HFFc6 (cell line): ENCODE measurements at regions not wholly inside any gene's neighbourhood (a gene's known extent, or its start where the extent isn't known, plus 50 kb on each side); places are given as distances from the start of the nearest gene placed in this dataset.

Experiments used
- DNase-seq: peaks from one replicate; pipeline ENCODE4 v3.0.0-alpha.2; 2018
- H3K27ac Mint-ChIP-seq: 2 replicates; pipeline ENCODE4 v1.8.0; 2020; ENCODE audit warnings: mild to moderate bottlenecking, mixed read lengths
- H3K27me3 Mint-ChIP-seq: 2 replicates; pipeline ENCODE4 v1.8.0; 2021; ENCODE audit warnings: mild to moderate bottlenecking, moderate library complexity, mixed read lengths; ENCODE audit not compliant: insufficient read depth
- H3K36me3 Mint-ChIP-seq: 2 replicates; pipeline ENCODE4 v1.8.0; 2021; ENCODE audit warnings: low read depth, mixed read lengths
- H3K4me1 Mint-ChIP-seq: 2 replicates; pipeline ENCODE4 v1.8.0; 2020; ENCODE audit warnings: low read depth, mixed read lengths
- H3K4me3 Mint-ChIP-seq: 2 replicates; pipeline ENCODE4 v1.8.0; 2020; ENCODE audit warnings: mild to moderate bottlenecking, moderate library complexity, mixed read lengths
- H3K9me3 Mint-ChIP-seq: 2 replicates; pipeline ENCODE4 v1.8.0; 2020; ENCODE audit warnings: mild to moderate bottlenecking, mixed read lengths
- CTCF ChIP-seq: fragments of 200-600 bp; sonication (generic); IDR thresholded peaks from 2 replicates; pipeline ENCODE4 v1.5.0; 2021; ENCODE audit warnings: antibody characterized with exemption, mild to moderate bottlenecking

GRCh38 chr20:12869669-12870068 is 139.1 kb upstream of the SPTLC3 start:
- DNase-seq: no peak
- TF ChIP-seq CTCF: no peak
- Mint-ChIP-seq H3K27ac (no peak overlapping the region), H3K27me3 (peaks cover 2% of the 10 kb centered on the region; the same call in 1 of the 2 replicates), H3K4me3 (no peak overlapping the region), H3K4me1 (no peaks in the 10 kb centered on the region), H3K9me3 (peaks cover 46% of the 10 kb centered on the region), H3K36me3 (no peaks in the 10 kb centered on the region)

- no peak for TF ChIP-seq CTCF
These were observed 138.2 kb upstream of the SPTLC3 start for GRCh38 chr20:12870588-12870987.

GRCh38 chr20:12874933-12875332 is 133.8 kb upstream of the SPTLC3 start:
- Mint-ChIP-seq H3K27ac (no peak overlapping the region), H3K4me1 (no peaks in the 10 kb centered on the region)
- DNase-seq: no peak

More at GRCh38 chr20:12870588-12870987, 138.2 kb upstream of the SPTLC3 start:
- no peaks in the 10 kb centered on the region for H3K36me3 Mint-ChIP-seq
- no peak overlapping the region for H3K4me3 Mint-ChIP-seq
- DNase-seq: no peak
- peaks cover 46% of the 10 kb centered on the region for H3K9me3 Mint-ChIP-seq
- no peak overlapping the region for H3K27ac Mint-ChIP-seq
- H3K27me3 Mint-ChIP-seq: peaks cover 2% of the 10 kb centered on the region; the same call in 1 of the 2 replicates
- no peaks in the 10 kb centered on the region for H3K4me1 Mint-ChIP-seq

GRCh38 chr20:12875510-12875909 is 133.3 kb upstream of the SPTLC3 start:
- Mint-ChIP-seq H3K4me3 (no peak overlapping the region), H3K9me3 (peaks cover 36% of the 10 kb centered on the region), H3K27ac (no peak overlapping the region), H3K4me1 (no peaks in the 10 kb centered on the region), H3K27me3 (peaks cover 2% of the 10 kb centered on the region; the same call in 1 of the 2 replicates), H3K36me3 (no peaks in the 10 kb centered on the region)
- no peak for TF ChIP-seq CTCF
- DNase-seq: no peak

More at GRCh38 chr20:12874933-12875332, 133.8 kb upstream of the SPTLC3 start:
- H3K27me3 Mint-ChIP-seq: peaks cover 2% of the 10 kb centered on the region; the same call in 1 of the 2 replicates
- H3K4me3 Mint-ChIP-seq: no peak overlapping the region
- TF ChIP-seq CTCF: no peak
- no peaks in the 10 kb centered on the region for H3K36me3 Mint-ChIP-seq
- H3K9me3 Mint-ChIP-seq: peaks cover 33% of the 10 kb centered on the region

GRCh38 chr20:12882832-12883506 is 125.8 kb upstream of the SPTLC3 start:
- Mint-ChIP-seq H3K27ac (no peak overlapping the region), H3K4me3 (no peak overlapping the region), H3K9me3 (peaks cover 50% of the 10 kb centered on the region), H3K27me3 (no peaks in the 10 kb centered on the region; the same call in 1 of the 2 replicates), H3K36me3 (no peaks in the 10 kb centered on the region), H3K4me1 (no peaks in the 10 kb centered on the region)
- no peak for DNase-seq
- no peak for TF ChIP-seq CTCF
